H1 (cell line): ENCODE measurements at regions not wholly inside any gene's neighbourhood (a gene's known extent, or its start where the extent isn't known, plus 50 kb on each side); places are given as distances from the start of the nearest gene placed in this dataset.

Source experiments
- CHD7 ChIP-seq: fragments of 300-600 bp; sonication (generic); IDR thresholded peaks from 2 replicates; pipeline ENCODE4 v1.7.1; 2012; ENCODE audit warnings: low read length, moderate library complexity, mild to moderate bottlenecking, inconsistent platforms; ENCODE audit not compliant: insufficient replicate concordance
- HDAC2 ChIP-seq, 2 experiments: fragments of 300-600 bp in 1 of 2; sonication (generic) in 1 of 2; IDR thresholded peaks; 2 replicates each; pipeline ENCODE4 v1.6.1; 2011 to 2012; ENCODE audit warnings: low read depth in 2 of 2, low read length in 2 of 2, mild to moderate bottlenecking in 2 of 2, moderate library complexity in 2 of 2, borderline replicate concordance in 1 of 2, inconsistent platforms in 1 of 2
- HDAC6 ChIP-seq: IDR thresholded peaks from one replicate; pipeline ENCODE4 v1.7.1; 2012; ENCODE audit warnings: low read depth, mild to moderate bottlenecking, inconsistent platforms, low read length, moderate library complexity
- NANOG ChIP-seq: IDR thresholded peaks from 2 replicates; pipeline ENCODE4 v1.6.1; 2011; ENCODE audit warnings: low read length, low read depth, mild to moderate bottlenecking, inconsistent platforms; ENCODE audit not compliant: insufficient read depth, poor library complexity, severe bottlenecking
- SP1 ChIP-seq: IDR thresholded peaks from 2 replicates; pipeline ENCODE4 v1.6.1; 2011; ENCODE audit warnings: low read depth, low read length
- SUZ12 ChIP-seq: fragments of 200-600 bp; sonication (generic); IDR thresholded peaks from 2 replicates; pipeline ENCODE4 v1.6.1; 2012; ENCODE audit warnings: mild to moderate bottlenecking, inconsistent platforms, low read length, moderate library complexity, mixed read lengths
- USF2 ChIP-seq: IDR thresholded peaks from 2 replicates; pipeline ENCODE4 v1.6.1; 2011; ENCODE audit warnings: low read length, improper control_type of control experiment

- TF ChIP-seq CHD7 = no peak
- TF ChIP-seq SP1 = no peak
- no peak for TF ChIP-seq NANOG
- TF ChIP-seq HDAC2 (IDR thresholded peaks at IDR 0.05; ENCODE audit: borderline replicate concordance in 1 of 2, low read depth in 2 of 2, low read length in 2 of 2) = no peak
- no peak for TF ChIP-seq HDAC6
- TF ChIP-seq SUZ12 = no peak
- TF ChIP-seq USF2 = no peak
Measured at GRCh38 chrX:19198473-19198872, 76.2 kb upstream of the ADGRG2 start (continued).
